Hepatocyte (in vitro differentiated cells): ENCODE measurements at regions not wholly inside any gene's neighbourhood (a gene's known extent, or its start where the extent isn't known, plus 50 kb on each side); places are given as distances from the start of the nearest gene placed in this dataset.

ENCODE experiments used
- CTCF ChIP-seq: fragments of 200-600 bp; sonication (generic); IDR thresholded peaks from 2 replicates; pipeline ENCODE4 v1.5.1; 2016; ENCODE audit warnings: antibody characterized with exemption, mild to moderate bottlenecking; ENCODE audit not compliant: poor library complexity
- EZH2 ChIP-seq: fragments of 200-600 bp; sonication (generic); IDR thresholded peaks from 2 replicates; pipeline ENCODE4 v1.6.1; 2016; ENCODE audit warnings: antibody characterized with exemption, mild to moderate bottlenecking, borderline replicate concordance

- TF ChIP-seq CTCF (no peak), EZH2 (no peak)
These were observed 77.2 kb upstream of the WDR72 start for GRCh38 chr15:53836618-53837017.
